Kidney (tissue), 13 donors: ENCODE measurements at regions not wholly inside any gene's neighbourhood (a gene's known extent, or its start where the extent isn't known, plus 50 kb on each side); places are given as distances from the start of the nearest gene placed in this dataset.

Experiments
- DNase-seq, 5 donors: peaks; one replicate each; pipeline ENCODE4 v3.0.0-alpha.2; 2013 to 2020
- FAIRE-seq: peaks from 2 replicates; lab custom pipeline; 2012; peaks lifted over from hg19 to GRCh38; lab: Jason Lieb, UNC
- H3K27ac ChIP-seq, 2 donors: one replicate each; pipeline ENCODE4 v1.7.0; 2013; ENCODE audit warnings: low read depth in 2 of 2, low read length in 2 of 2, inconsistent platforms in 1 of 2
- H3K27me3 ChIP-seq: one replicate; pipeline ENCODE4 v1.7.1; 2013; ENCODE audit warnings: low read length, inconsistent platforms; ENCODE audit not compliant: control insufficient read depth, insufficient read depth
- H3K36me3 ChIP-seq, 3 donors: one replicate each; pipeline versions ENCODE4 v1.7.0 to v1.7.1; 2013; ENCODE audit warnings: low read length in 3 of 3, control low read depth in 1 of 3, inconsistent platforms in 1 of 3; ENCODE audit not compliant: insufficient read depth in 3 of 3, control insufficient read depth in 2 of 3
- H3K4me1 ChIP-seq, 3 donors: one replicate each; pipeline versions ENCODE4 v1.7.0 to v1.7.1; 2013; ENCODE audit warnings: low read length in 3 of 3, inconsistent platforms in 1 of 3, low read depth in 1 of 3; ENCODE audit not compliant: control insufficient read depth in 2 of 3, insufficient read depth in 2 of 3
- H3K4me3 ChIP-seq, 3 donors: one replicate each; pipeline versions ENCODE4 v1.7.0 to v1.8.1; 2013; ENCODE audit warnings: low read length in 3 of 3, control low read depth in 1 of 3, inconsistent platforms in 1 of 3
- H3K9ac ChIP-seq, 3 donors: one replicate each; pipeline versions ENCODE4 v1.7.0 to v1.7.1; 2013; ENCODE audit warnings: low read length in 3 of 3, control low read depth in 1 of 3, inconsistent platforms in 1 of 3
- H3K9me3 ChIP-seq, 3 donors: one replicate each; pipeline versions ENCODE4 v1.7.0 to v1.7.1; 2013; ENCODE audit warnings: low read length in 3 of 3, control low read depth in 1 of 3, inconsistent platforms in 1 of 3; ENCODE audit not compliant: control insufficient read depth in 2 of 3, insufficient read depth in 1 of 3
- CTCF ChIP-seq: IDR thresholded peaks from 3 replicates; pipeline ENCODE4 v1.5.1; 2012; ENCODE audit warnings: mild to moderate bottlenecking, moderate library complexity, borderline replicate concordance; ENCODE audit not compliant: insufficient read depth; ENCODE audit errors: extremely low read depth
- intact Hi-C: fragments of 100-400 bp; cut with DNase I; formaldehyde crosslinking; loops from one replicate; pipeline ENCODE4 v1.11.1; 2022
- donor health status: control.
- donor health status: control.
- donor health status: control.
- donor health status: control.
- donor health status: control.
- donor health status: DM: yes; HTN: yes; CAD: no.
- donor health status: Normal renal cell carcinoma (clear cell type).

DNA sequence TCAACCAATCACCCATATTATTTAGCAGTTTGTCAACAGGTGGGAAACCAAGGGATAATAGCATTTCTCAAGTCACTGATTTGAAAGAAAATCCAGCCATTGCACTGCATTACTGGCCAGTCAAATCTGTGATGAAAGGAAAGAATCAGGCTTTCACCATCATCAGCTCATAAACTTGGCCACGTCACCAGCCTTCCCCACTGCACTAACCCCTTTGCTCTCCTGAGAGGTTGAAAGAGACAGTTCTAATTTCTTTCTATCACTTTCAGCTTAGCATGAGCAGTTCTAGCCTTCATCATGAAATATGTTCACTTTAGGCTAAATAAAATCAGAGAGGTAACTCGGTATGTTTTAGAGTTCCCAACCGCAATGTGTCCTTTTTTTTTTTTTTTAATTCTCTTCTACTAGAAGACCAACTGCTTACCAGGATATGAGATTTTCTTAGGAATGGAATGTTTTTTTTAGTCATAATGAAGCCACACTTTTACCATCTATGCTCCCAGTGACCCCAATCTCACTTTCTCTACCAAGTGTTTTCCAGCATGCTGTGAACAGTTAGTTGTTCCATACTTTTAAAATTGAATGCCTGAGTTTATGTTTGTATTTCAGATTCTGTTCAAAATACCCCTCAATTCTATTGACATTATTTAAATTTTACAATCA is 55.7 kb upstream of the SLC7A11 start:
- TF ChIP-seq CTCF, result no peak
- intact Hi-C loops, result no loop called here
- no peak overlapping the region for H3K27ac ChIP-seq
- DNase-seq (peak in 2 of 5 donors; percentile 48 to 53), FAIRE-seq (no peak)
- H3K9me3 ChIP-seq, result no peaks in the 10 kb centered on the region
- H3K4me3 ChIP-seq, result no peak overlapping the region
- no peak overlapping the region for H3K9ac ChIP-seq
- no peaks in the 10 kb centered on the region for H3K27me3 ChIP-seq
- H3K36me3 ChIP-seq, result no peaks in the 10 kb centered on the region
- no peaks in the 10 kb centered on the region for H3K4me1 ChIP-seq

GRCh38 chr4:138292321-138292720 is 50.2 kb upstream of the SLC7A11 start:
- no peaks in the 10 kb centered on the region for H3K36me3 ChIP-seq
- H3K4me3 ChIP-seq, result no peak overlapping the region
- intact Hi-C loops, result no loop called here
- H3K9ac ChIP-seq, result no peak overlapping the region
- no peak for TF ChIP-seq CTCF
- no peaks in the 10 kb centered on the region for H3K27me3 ChIP-seq
- H3K9me3 ChIP-seq, result no peaks in the 10 kb centered on the region
- no peak for DNase-seq
- no peak for FAIRE-seq
- H3K4me1 ChIP-seq, result no peaks in the 10 kb centered on the region
- no peak overlapping the region for H3K27ac ChIP-seq
